DOHH2 (cell line): ENCODE measurements at regions not wholly inside any gene's neighbourhood (a gene's known extent, or its start where the extent isn't known, plus 50 kb on each side); places are given as distances from the start of the nearest gene placed in this dataset.

ENCODE experiments used
- H3F3A ChIP-seq: fragments of 200-600 bp; sonication (generic), shearing (Covaris generic); 2 replicates; pipeline ENCODE4 v1.6.0; 2016; ENCODE audit warnings: antibody characterized with exemption, mild to moderate bottlenecking; ENCODE audit not compliant: control insufficient read depth, insufficient read depth
- H3K27ac ChIP-seq: fragments of 200-600 bp; sonication (generic); 2 replicates; pipeline ENCODE4 v1.5.1; 2014; ENCODE audit warnings: low read depth, mild to moderate bottlenecking, low read length, moderate library complexity
- H3K27me3 ChIP-seq: fragments of 200-600 bp; sonication (generic); 2 replicates; pipeline ENCODE4 v1.6.1; 2014; ENCODE audit warnings: mild to moderate bottlenecking, low read length, mixed read lengths; ENCODE audit not compliant: control insufficient read depth
- H3K36me3 ChIP-seq: fragments of 200-600 bp; sonication (generic); 2 replicates; pipeline ENCODE4 v1.6.1; 2014; ENCODE audit warnings: mild to moderate bottlenecking, low read length, moderate library complexity, mixed read lengths; ENCODE audit not compliant: control insufficient read depth
- H3K4me1 ChIP-seq: fragments of 200-600 bp; sonication (generic); 2 replicates; pipeline ENCODE4 v1.6.1; 2014; ENCODE audit warnings: mild to moderate bottlenecking, low read length, mixed read lengths; ENCODE audit not compliant: control insufficient read depth
- H3K4me2 ChIP-seq: fragments of 200-600 bp; sonication (generic); 2 replicates; pipeline ENCODE4 v1.6.0; 2014; ENCODE audit warnings: mild to moderate bottlenecking, low read length, moderate library complexity
- H3K4me3 ChIP-seq: fragments of 200-600 bp; sonication (generic); 2 replicates; pipeline ENCODE4 v1.5.1; 2014; ENCODE audit warnings: mild to moderate bottlenecking, low read length, mixed read lengths
- H3K79me2 ChIP-seq: fragments of 200-600 bp; sonication (generic); 2 replicates; pipeline ENCODE4 v1.6.1; 2014; ENCODE audit warnings: mild to moderate bottlenecking, low read length, mixed read lengths; ENCODE audit not compliant: control insufficient read depth
- H3K9me2 ChIP-seq: fragments of 200-600 bp; sonication (generic); replicated peaks from 2 replicates; pipeline ENCODE4 v1.6.1; 2014; ENCODE audit warnings: mild to moderate bottlenecking, low read length, mixed read lengths; ENCODE audit not compliant: control insufficient read depth
- H3K9me3 ChIP-seq: fragments of 200-600 bp; sonication (generic); 2 replicates; pipeline ENCODE4 v1.6.1; 2014; ENCODE audit warnings: antibody characterized with exemption, low read length, mixed read lengths; ENCODE audit not compliant: control insufficient read depth, insufficient read depth
- H4K20me1 ChIP-seq: fragments of 200-600 bp; sonication (generic); 2 replicates; pipeline ENCODE4 v1.6.0; 2014; ENCODE audit warnings: low read depth, mild to moderate bottlenecking, antibody characterized with exemption, low read length, moderate library complexity; ENCODE audit not compliant: control insufficient read depth, insufficient read depth
- CTCF ChIP-seq: fragments of 200-600 bp; sonication (generic); IDR thresholded peaks from one replicate; pipeline ENCODE4 v1.5.1; 2014; ENCODE audit warnings: antibody characterized with exemption, mild to moderate bottlenecking, low read depth, low read length; ENCODE audit not compliant: poor library complexity, severe bottlenecking
- EZH2phosphoT487 ChIP-seq: fragments of 200-600 bp; sonication (generic); IDR thresholded peaks from 2 replicates; pipeline ENCODE4 v1.6.1; 2017; ENCODE audit warnings: borderline replicate concordance, mild to moderate bottlenecking, antibody characterized with exemption, low read length, moderate library complexity, mixed read lengths

GRCh38 chr10:78904196-78904595 lies 164.6 kb upstream of the ZMIZ1 start:
- Histone ChIP-seq H3K27me3 (peaks cover 11% of the 10 kb centered on the region; the same call in 1 of the 2 replicates), H3K9me3 (no peaks in the 10 kb centered on the region), H3K79me2 (no peaks in the 10 kb centered on the region), H4K20me1 (0 out of 2 replicates have a peak, but pooled peaks cover 2% of the 10 kb centered on the region), H3K4me2 (no peak overlapping the region), H3K4me3 (no peak overlapping the region), H3F3A (no peaks in the 10 kb centered on the region), H3K4me1 (no peaks in the 10 kb centered on the region), H3K27ac (no peak overlapping the region), H3K36me3 (no peaks in the 10 kb centered on the region), H3K9me2 (no peaks in the 10 kb centered on the region)
- no peak for TF ChIP-seq EZH2phosphoT487
- TF ChIP-seq CTCF, result no peak

GRCh38 chr10:78905015-78905956 lies 163.5 kb upstream of the ZMIZ1 start:
- Histone ChIP-seq H4K20me1 (0 out of 2 replicates have a peak, but pooled peaks cover 2% of the 10 kb centered on the region), H3K36me3 (no peaks in the 10 kb centered on the region), H3K4me1 (no peaks in the 10 kb centered on the region), H3K9me2 (no peaks in the 10 kb centered on the region), H3K4me2 (no peak overlapping the region), H3K27ac (no peak overlapping the region), H3K9me3 (no peaks in the 10 kb centered on the region), H3F3A (no peaks in the 10 kb centered on the region), H3K27me3 (peaks cover 14% of the 10 kb centered on the region; the same call in 1 of the 2 replicates), H3K79me2 (no peaks in the 10 kb centered on the region), H3K4me3 (no peak overlapping the region)
- TF ChIP-seq CTCF (no peak), EZH2phosphoT487 (no peak)

GRCh38 chr10:78905957-78906308 lies 162.8 kb upstream of the ZMIZ1 start:
- Histone ChIP-seq H3K4me1 (no peaks in the 10 kb centered on the region), H3K27ac (no peak overlapping the region), H3K27me3 (peaks cover 15% of the 10 kb centered on the region; the same call in 1 of the 2 replicates), H4K20me1 (0 out of 2 replicates have a peak, but pooled peaks cover 2% of the 10 kb centered on the region), H3K4me3 (no peak overlapping the region), H3K79me2 (no peaks in the 10 kb centered on the region), H3K9me2 (no peaks in the 10 kb centered on the region), H3K36me3 (no peaks in the 10 kb centered on the region), H3K4me2 (no peak overlapping the region), H3K9me3 (no peaks in the 10 kb centered on the region), H3F3A (no peaks in the 10 kb centered on the region)
- no peak for TF ChIP-seq EZH2phosphoT487
- TF ChIP-seq CTCF, result no peak
